ENCODE measurements at regions not wholly inside any gene's neighbourhood (a gene's known extent, or its start where the extent isn't known, plus 50 kb on each side); places are given as distances from the start of the nearest gene placed in this dataset.

- no peak for TF ChIP-seq AHDC1 (CRISPR knock-in tag; IDR thresholded peaks at IDR 0.05; ENCODE audit: borderline replicate concordance)
- no peak for TF ChIP-seq RBFOX2 (IDR thresholded peaks at IDR 0.05; ENCODE audit: low read depth, low read length)
- TF ChIP-seq ZNF383 (CRISPR knock-in tag; IDR thresholded peaks at IDR 0.05; ENCODE audit: borderline replicate concordance) = no peak
- no peak for TF ChIP-seq ZNF318 (CRISPR knock-in tag; IDR thresholded peaks at IDR 0.05)
- no peak for TF ChIP-seq GFI1 (CRISPR knock-in tag; IDR thresholded peaks at IDR 0.05; ENCODE audit: borderline replicate concordance)
These were observed 224.4 kb downstream of the NEBL start (continued) for GRCh38 chr10:20672741-20673140.

Measured in HepG2 (cell line).